ENCODE measurements at regions not wholly inside any gene's neighbourhood (a gene's known extent, or its start where the extent isn't known, plus 50 kb on each side); places are given as distances from the start of the nearest gene placed in this dataset.
"Not testable (repeated sequence)": the region's sequence is repeated elsewhere in the genome, so short reads cannot be mapped to it uniquely, and the experiment has no call there.

DNA sequence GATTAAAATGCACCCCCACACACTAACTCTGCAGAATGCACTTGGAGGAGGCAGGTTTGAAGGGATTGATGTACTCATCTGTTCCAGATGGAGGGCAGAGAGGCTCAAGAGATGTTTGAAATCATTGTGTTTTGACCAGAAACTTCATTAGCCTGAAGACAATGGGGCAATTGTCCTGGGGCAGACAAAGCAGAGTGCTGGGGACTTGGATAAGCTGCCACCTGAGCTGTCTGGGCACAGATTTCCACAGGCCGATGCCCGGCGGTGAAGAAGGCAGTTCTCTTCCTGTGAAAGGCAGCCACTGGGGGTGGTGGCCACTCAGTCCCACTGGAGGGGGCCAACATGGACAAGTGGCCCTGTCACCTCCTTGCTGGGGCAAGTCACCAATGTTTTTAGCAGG, 181.0 kb downstream of the BCL2L11 start:
- TF ChIP-seq EZH2 (IDR thresholded peaks at IDR 0.05; ENCODE audit: borderline replicate concordance, insufficient read depth, low read depth, low read length, poor library complexity, severe bottlenecking) = not testable (repeated sequence)
- TF ChIP-seq, protein P1, sequence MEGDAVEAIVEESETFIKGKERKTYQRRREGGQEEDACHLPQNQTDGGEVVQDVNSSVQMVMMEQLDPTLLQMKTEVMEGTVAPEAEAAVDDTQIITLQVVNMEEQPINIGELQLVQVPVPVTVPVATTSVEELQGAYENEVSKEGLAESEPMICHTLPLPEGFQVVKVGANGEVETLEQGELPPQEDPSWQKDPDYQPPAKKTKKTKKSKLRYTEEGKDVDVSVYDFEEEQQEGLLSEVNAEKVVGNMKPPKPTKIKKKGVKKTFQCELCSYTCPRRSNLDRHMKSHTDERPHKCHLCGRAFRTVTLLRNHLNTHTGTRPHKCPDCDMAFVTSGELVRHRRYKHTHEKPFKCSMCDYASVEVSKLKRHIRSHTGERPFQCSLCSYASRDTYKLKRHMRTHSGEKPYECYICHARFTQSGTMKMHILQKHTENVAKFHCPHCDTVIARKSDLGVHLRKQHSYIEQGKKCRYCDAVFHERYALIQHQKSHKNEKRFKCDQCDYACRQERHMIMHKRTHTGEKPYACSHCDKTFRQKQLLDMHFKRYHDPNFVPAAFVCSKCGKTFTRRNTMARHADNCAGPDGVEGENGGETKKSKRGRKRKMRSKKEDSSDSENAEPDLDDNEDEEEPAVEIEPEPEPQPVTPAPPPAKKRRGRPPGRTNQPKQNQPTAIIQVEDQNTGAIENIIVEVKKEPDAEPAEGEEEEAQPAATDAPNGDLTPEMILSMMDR (IDR thresholded peaks at IDR 0.05) = not testable (repeated sequence)
